B cell (primary cell): ENCODE measurements at regions not wholly inside any gene's neighbourhood (a gene's known extent, or its start where the extent isn't known, plus 50 kb on each side); places are given as distances from the start of the nearest gene placed in this dataset.

Source experiments
- ATAC-seq: fragments of 200-7000 bp; cut with Tn5 transposase; one replicate; pipeline ENCODE4 v1.10.0; 2021; ENCODE audit warnings: low read depth, mild to moderate bottlenecking, moderate number of reproducible peaks, moderate library complexity
- CTCF ChIA-PET: fragments of 350-600 bp; sonication (Branson Sonifier 250); formaldehyde crosslinking; loops from one replicate; lab custom pipeline; 2021; ENCODE audit warnings: antibody characterized with exemption, inconsistent platforms; lab: Charles Lee
- POLR2A ChIA-PET: fragments of 350-600 bp; sonication (Branson Sonifier 250); formaldehyde crosslinking; loops from one replicate; lab custom pipeline; 2021; ENCODE audit warnings: antibody characterized with exemption; lab: Charles Lee
- DNase-seq: peaks from one replicate; pipeline ENCODE4 v3.0.0; 2013
- H2AFZ ChIP-seq: 2 replicates; pipeline ENCODE4 v1.6.1; 2012; ENCODE audit warnings: mild to moderate bottlenecking, low read depth, low read length; ENCODE audit not compliant: insufficient read depth, poor library complexity, severe bottlenecking
- H3K27ac ChIP-seq, 2 donors: 1 replicate in 1 of 2; 2 replicates in 1 of 2; pipeline ENCODE4 v1.5.1; 2012 to 2013; ENCODE audit warnings: low read length in 2 of 2, mild to moderate bottlenecking in 2 of 2, moderate library complexity in 1 of 2
- H3K27me3 ChIP-seq, 4 experiments: fragments of 200-600 bp in 1 of 4; sonication (generic) in 1 of 4; replicated peaks in 1 of 4; 1 replicate in 2 of 4; 2 replicates in 2 of 4; pipeline versions ENCODE4 v1.6.1 to v1.7.0; 2013 to 2016; ENCODE audit warnings: low read length in 3 of 4, mild to moderate bottlenecking in 2 of 4, mixed read lengths in 1 of 4, moderate library complexity in 1 of 4; ENCODE audit not compliant: insufficient read depth in 4 of 4, control insufficient read depth in 3 of 4; ENCODE audit errors: control extremely low read depth in 1 of 4
- H3K36me3 ChIP-seq, 2 experiments: replicated peaks in 1 of 2; 1 replicate in 1 of 2; 2 replicates in 1 of 2; pipeline versions ENCODE4 v1.6.1 to v1.7.1; 2013; ENCODE audit warnings: low read length in 1 of 2; ENCODE audit not compliant: insufficient read depth in 2 of 2, control insufficient read depth in 1 of 2; ENCODE audit errors: control extremely low read depth in 1 of 2, extremely low read depth in 1 of 2
- H3K4me1 ChIP-seq, 2 donors: fragments of 200-600 bp in 1 of 2; sonication (generic) in 1 of 2; 1 replicate in 1 of 2; 2 replicates in 1 of 2; pipeline versions ENCODE4 v1.5.1 to v1.6.1; 2013 to 2017; ENCODE audit warnings: low read length in 2 of 2; ENCODE audit not compliant: control insufficient read depth in 2 of 2, insufficient read depth in 2 of 2
- H3K4me2 ChIP-seq: replicated peaks from 2 replicates; pipeline ENCODE3; 2012; ENCODE audit warnings: mild to moderate bottlenecking, low read depth, low read length; ENCODE audit not compliant: poor library complexity, severe bottlenecking
- H3K4me3 ChIP-seq, 5 experiments: fragments of 200-600 bp in 1 of 5; sonication (generic) in 1 of 5; 1 replicate in 3 of 5; 2 replicates in 2 of 5; pipeline versions ENCODE4 v1.5.1 to v1.7.0; 2011 to 2016; ENCODE audit warnings: low read length in 4 of 5, mild to moderate bottlenecking in 4 of 5, low read depth in 2 of 5, control low read depth in 1 of 5, moderate library complexity in 1 of 5; ENCODE audit not compliant: insufficient read depth in 1 of 5; ENCODE audit errors: control extremely low read depth in 1 of 5, extremely low read depth in 1 of 5
- H3K79me2 ChIP-seq: fragments of 200-600 bp; sonication (generic); one replicate; pipeline ENCODE4 v1.6.0; 2016; ENCODE audit warnings: low read length; ENCODE audit not compliant: control insufficient read depth, insufficient read depth
- H3K9ac ChIP-seq: fragments of 200-600 bp; sonication (generic); 2 replicates; pipeline ENCODE4 v1.6.1; 2017; ENCODE audit warnings: mild to moderate bottlenecking, low read length, moderate library complexity
- H3K9me3 ChIP-seq, 3 donors: one replicate each; pipeline versions ENCODE4 v1.6.1 to v1.7.1; 2013; ENCODE audit warnings: low read length in 2 of 3; ENCODE audit not compliant: control insufficient read depth in 2 of 3, insufficient read depth in 1 of 3; ENCODE audit errors: control extremely low read depth in 1 of 3
- H4K20me1 ChIP-seq: 2 replicates; pipeline ENCODE4 v1.6.0; 2012; ENCODE audit warnings: mild to moderate bottlenecking, low read length; ENCODE audit not compliant: insufficient read depth, control insufficient read depth, poor library complexity, severe bottlenecking
- H3K27ac Mint-ChIP-seq: one replicate; pipeline ENCODE4 v1.8.0; 2021; ENCODE audit warnings: mixed read lengths
- H3K27me3 Mint-ChIP-seq: one replicate; pipeline ENCODE4 v1.8.0; 2021; ENCODE audit warnings: mixed read lengths
- H3K4me1 Mint-ChIP-seq: one replicate; pipeline ENCODE4 v1.8.0; 2021; ENCODE audit warnings: mixed read lengths
- H3K4me3 Mint-ChIP-seq: one replicate; pipeline ENCODE4 v1.8.0; 2021; ENCODE audit warnings: mixed read lengths
- H3K9me3 Mint-ChIP-seq: one replicate; pipeline ENCODE4 v1.8.0; 2022; ENCODE audit warnings: mixed read lengths; ENCODE audit not compliant: insufficient read depth
- CTCF ChIP-seq: fragments of 200-600 bp; IDR thresholded peaks from one replicate; pipeline ENCODE4 v1.8.0; 2022; ENCODE audit warnings: antibody characterized with exemption, mild to moderate bottlenecking
- EZH2 ChIP-seq: IDR thresholded peaks from 2 replicates; pipeline ENCODE4 v1.6.1; 2012; ENCODE audit warnings: borderline replicate concordance, low read depth, mild to moderate bottlenecking, moderate library complexity, low read length; ENCODE audit not compliant: insufficient read depth, poor library complexity, severe bottlenecking
- WGBS: methylation state at CpG from one replicate; pipeline ENCODE4 v1.1.5; 2013; ENCODE audit warnings: missing lambda C conversion rate; ENCODE audit not compliant: insufficient coverage; 5-methylcytosine and 5-hydroxymethylcytosine counted together
- intact Hi-C: fragments of 100-400 bp; cut with micrococcal nuclease; formaldehyde crosslinking; loops from one replicate; pipeline ENCODE4 v1.10.0; 2022

- 73% methylated on average over 2 of the region's 4 CpGs for WGBS
- Histone ChIP-seq H3K9me3 (no peaks in the 10 kb centered on the region), H3K27me3 (no peaks in the 10 kb centered on the region), H3K4me3 (no peak overlapping the region), H3K27ac (no peak overlapping the region), H3K4me1 (no peaks in the 10 kb centered on the region), H3K4me2 (no peak overlapping the region), H4K20me1 (no peaks in the 10 kb centered on the region), H3K36me3 (no peaks in the 10 kb centered on the region), H3K9ac (no peak overlapping the region), H2AFZ (no peak overlapping the region), H3K79me2 (no peaks in the 10 kb centered on the region)
- POLR2A ChIA-PET: no interaction called here
- TF ChIP-seq CTCF (no peak), EZH2 (no peak)
- H3K4me3 Mint-ChIP-seq: no peak overlapping the region
- no peak for ATAC-seq
- no peaks in the 10 kb centered on the region for H3K9me3 Mint-ChIP-seq
- H3K27ac Mint-ChIP-seq: no peak overlapping the region
- CTCF ChIA-PET: no interaction called here
- intact Hi-C loops: no loop called here
- no peaks in the 10 kb centered on the region for H3K4me1 Mint-ChIP-seq
- DNase-seq: no peak
- no peaks in the 10 kb centered on the region for H3K27me3 Mint-ChIP-seq
Observed at GRCh38 chr7:88465600-88465999, 158.9 kb upstream of the STEAP4 start.

- Histone ChIP-seq H2AFZ (no peak overlapping the region), H3K27me3 (no peaks in the 10 kb centered on the region), H3K4me2 (no peak overlapping the region), H3K4me3 (no peak overlapping the region), H3K36me3 (no peaks in the 10 kb centered on the region), H3K9me3 (no peaks in the 10 kb centered on the region), H3K9ac (no peak overlapping the region), H3K4me1 (no peaks in the 10 kb centered on the region), H3K79me2 (no peaks in the 10 kb centered on the region), H3K27ac (no peak overlapping the region), H4K20me1 (no peaks in the 10 kb centered on the region)
- no peaks in the 10 kb centered on the region for H3K27me3 Mint-ChIP-seq
- H3K27ac Mint-ChIP-seq: no peak overlapping the region
- no peaks in the 10 kb centered on the region for H3K9me3 Mint-ChIP-seq
- no peaks in the 10 kb centered on the region for H3K4me1 Mint-ChIP-seq
- ChIA-PET POLR2A (no interaction called here), CTCF (no interaction called here)
- DNase-seq (no peak), ATAC-seq (no peak)
- no peak overlapping the region for H3K4me3 Mint-ChIP-seq
- TF ChIP-seq EZH2 (no peak), CTCF (no peak)
- intact Hi-C loops: no loop called here
Observed at GRCh38 chr7:88462799-88463198, 156.1 kb upstream of the STEAP4 start.
